Gastroesophageal sphincter (tissue), 3 donors: ENCODE measurements at regions not wholly inside any gene's neighbourhood (a gene's known extent, or its start where the extent isn't known, plus 50 kb on each side); places are given as distances from the start of the nearest gene placed in this dataset.

ENCODE experiments used
- EP300 ChIP-seq: sonication (generic); formaldehyde crosslinking; IDR thresholded peaks from one replicate; pipeline ENCODE4 v1.6.1; 2017; ENCODE audit warnings: antibody characterized with exemption, mild to moderate bottlenecking
- POLR2A ChIP-seq, 2 donors: fragments of 450-650 bp; IDR thresholded peaks; one replicate each; pipeline ENCODE4 v1.6.1; 2017; ENCODE audit warnings: antibody characterized with exemption in 2 of 2, mild to moderate bottlenecking in 2 of 2, moderate library complexity in 1 of 2
- POLR2AphosphoS5 ChIP-seq: sonication (generic); formaldehyde crosslinking; IDR thresholded peaks from one replicate; pipeline ENCODE4 v1.6.1; 2017; ENCODE audit warnings: antibody characterized with exemption
- TF ChIP-seq, protein P1 (sequence below), 4 experiments: fragments of 200-600 bp in 2 of 4; fragments of 450-650 bp in 2 of 4; sonication (generic) in 1 of 4; IDR thresholded peaks; one replicate each; pipeline ENCODE4 v1.5.1; 2017 to 2019; ENCODE audit warnings: antibody characterized with exemption in 4 of 4, mild to moderate bottlenecking in 2 of 4, moderate library complexity in 2 of 4

DNA sequence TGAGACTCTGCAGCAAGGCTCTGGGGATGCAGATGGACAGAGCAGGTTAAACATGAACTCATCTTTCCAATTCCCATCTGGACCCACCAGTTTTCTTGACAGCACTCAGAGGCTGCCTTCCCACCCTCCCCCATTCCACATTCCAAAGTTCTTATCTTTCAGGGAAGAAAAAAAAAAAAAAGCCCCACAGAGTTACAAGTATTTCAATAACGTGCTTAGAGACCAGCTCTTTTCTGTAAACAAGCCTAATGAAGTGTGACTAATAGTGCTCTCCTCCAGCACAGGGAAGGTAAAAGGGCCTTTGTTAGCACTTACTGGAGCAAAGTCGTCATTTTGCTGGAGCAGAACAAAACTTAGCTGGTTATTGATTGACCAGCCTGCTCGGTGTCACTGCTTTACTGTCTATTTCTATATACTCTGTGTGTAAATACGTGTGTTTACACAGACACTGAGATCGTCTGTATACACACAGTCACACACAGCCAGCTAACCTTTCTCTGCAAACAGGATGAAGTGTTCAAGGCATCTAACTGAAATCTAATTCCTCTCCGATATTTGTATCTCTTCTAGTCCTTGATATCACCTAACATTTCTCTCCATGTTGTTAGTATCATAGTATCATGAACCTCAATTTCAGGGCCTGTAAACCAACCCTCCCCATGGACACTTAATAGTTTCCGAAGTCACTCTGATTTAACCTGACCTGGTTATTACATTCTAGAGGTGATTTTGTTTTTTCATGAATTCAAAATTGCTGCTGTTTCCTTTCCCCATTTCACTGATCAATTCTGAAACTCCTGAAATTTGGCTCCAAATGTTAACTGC is 84.9 kb downstream of the ZNF608 start:
- TF ChIP-seq POLR2A (IDR thresholded peaks at IDR 0.05) (no peak), EP300 (no peak), POLR2AphosphoS5 (peak; percentile 28)
- TF ChIP-seq, protein P1, sequence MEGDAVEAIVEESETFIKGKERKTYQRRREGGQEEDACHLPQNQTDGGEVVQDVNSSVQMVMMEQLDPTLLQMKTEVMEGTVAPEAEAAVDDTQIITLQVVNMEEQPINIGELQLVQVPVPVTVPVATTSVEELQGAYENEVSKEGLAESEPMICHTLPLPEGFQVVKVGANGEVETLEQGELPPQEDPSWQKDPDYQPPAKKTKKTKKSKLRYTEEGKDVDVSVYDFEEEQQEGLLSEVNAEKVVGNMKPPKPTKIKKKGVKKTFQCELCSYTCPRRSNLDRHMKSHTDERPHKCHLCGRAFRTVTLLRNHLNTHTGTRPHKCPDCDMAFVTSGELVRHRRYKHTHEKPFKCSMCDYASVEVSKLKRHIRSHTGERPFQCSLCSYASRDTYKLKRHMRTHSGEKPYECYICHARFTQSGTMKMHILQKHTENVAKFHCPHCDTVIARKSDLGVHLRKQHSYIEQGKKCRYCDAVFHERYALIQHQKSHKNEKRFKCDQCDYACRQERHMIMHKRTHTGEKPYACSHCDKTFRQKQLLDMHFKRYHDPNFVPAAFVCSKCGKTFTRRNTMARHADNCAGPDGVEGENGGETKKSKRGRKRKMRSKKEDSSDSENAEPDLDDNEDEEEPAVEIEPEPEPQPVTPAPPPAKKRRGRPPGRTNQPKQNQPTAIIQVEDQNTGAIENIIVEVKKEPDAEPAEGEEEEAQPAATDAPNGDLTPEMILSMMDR (IDR thresholded peaks at IDR 0.05) = no peak
